ENCODE measurements at regions not wholly inside any gene's neighbourhood (a gene's known extent, or its start where the extent isn't known, plus 50 kb on each side); places are given as distances from the start of the nearest gene placed in this dataset.

- DNase-seq = no peak
Observed at GRCh38 chr7:85630904-85631600, 444.2 kb upstream of the SEMA3D start.

- DNase-seq = no peak
Observed at GRCh38 chr7:85627791-85628586, 441.1 kb upstream of the SEMA3D start.

GRCh38 chr7:85622059-85622458 is 435.2 kb upstream of the SEMA3D start:
- DNase-seq = no peak

- DNase-seq = no peak
Observed at GRCh38 chr7:85620936-85621685, 434.3 kb upstream of the SEMA3D start.

GRCh38 chr7:85619236-85619635 is 432.4 kb upstream of the SEMA3D start:
- DNase-seq = no peak

GRCh38 chr7:85614684-85615083 is 427.8 kb upstream of the SEMA3D start:
- no peak for DNase-seq

GRCh38 chr7:85612514-85612913 is 425.7 kb upstream of the SEMA3D start:
- DNase-seq = no peak

GRCh38 chr7:85608804-85609203 is 421.9 kb upstream of the SEMA3D start:
- no peak for DNase-seq

- no peak for DNase-seq
Observed at GRCh38 chr7:85602196-85602595, 415.3 kb upstream of the SEMA3D start.

- no peak for DNase-seq
Observed at GRCh38 chr7:85600395-85600794, 413.5 kb upstream of the SEMA3D start.

- DNase-seq = no peak
Observed at GRCh38 chr7:85596827-85597226, 410.0 kb upstream of the SEMA3D start.

- no peak for DNase-seq
Observed at GRCh38 chr7:85595750-85596178, 408.9 kb upstream of the SEMA3D start.

- no peak for DNase-seq
Observed at GRCh38 chr7:85593355-85593754, 406.5 kb upstream of the SEMA3D start.

GRCh38 chr7:85587785-85588184 is 400.9 kb upstream of the SEMA3D start:
- DNase-seq = no peak

GRCh38 chr7:85586091-85586490 is 399.2 kb upstream of the SEMA3D start:
- DNase-seq = no peak

- no peak for DNase-seq
Observed at GRCh38 chr7:85583131-85583953, 396.5 kb upstream of the SEMA3D start.

- no peak for DNase-seq
Observed at GRCh38 chr7:85573844-85574243, 387.0 kb upstream of the SEMA3D start.

GRCh38 chr7:85573346-85573745 is 386.5 kb upstream of the SEMA3D start:
- no peak for DNase-seq

- DNase-seq = no peak
Observed at GRCh38 chr7:85570898-85571297, 384.0 kb upstream of the SEMA3D start.

- no peak for DNase-seq
Observed at GRCh38 chr7:85567983-85568382, 381.1 kb upstream of the SEMA3D start.

- DNase-seq = no peak
Observed at GRCh38 chr7:85566095-85566794, 379.4 kb upstream of the SEMA3D start.

GRCh38 chr7:85565276-85565675 is 378.4 kb upstream of the SEMA3D start:
- DNase-seq = no peak
